ENCODE measurements at regions not wholly inside any gene's neighbourhood (a gene's known extent, or its start where the extent isn't known, plus 50 kb on each side); places are given as distances from the start of the nearest gene placed in this dataset.

GRCh38 chr7:95676691-95677090 is 80.4 kb upstream of the PDK4 start (continued):
- TF ChIP-seq, protein P1, sequence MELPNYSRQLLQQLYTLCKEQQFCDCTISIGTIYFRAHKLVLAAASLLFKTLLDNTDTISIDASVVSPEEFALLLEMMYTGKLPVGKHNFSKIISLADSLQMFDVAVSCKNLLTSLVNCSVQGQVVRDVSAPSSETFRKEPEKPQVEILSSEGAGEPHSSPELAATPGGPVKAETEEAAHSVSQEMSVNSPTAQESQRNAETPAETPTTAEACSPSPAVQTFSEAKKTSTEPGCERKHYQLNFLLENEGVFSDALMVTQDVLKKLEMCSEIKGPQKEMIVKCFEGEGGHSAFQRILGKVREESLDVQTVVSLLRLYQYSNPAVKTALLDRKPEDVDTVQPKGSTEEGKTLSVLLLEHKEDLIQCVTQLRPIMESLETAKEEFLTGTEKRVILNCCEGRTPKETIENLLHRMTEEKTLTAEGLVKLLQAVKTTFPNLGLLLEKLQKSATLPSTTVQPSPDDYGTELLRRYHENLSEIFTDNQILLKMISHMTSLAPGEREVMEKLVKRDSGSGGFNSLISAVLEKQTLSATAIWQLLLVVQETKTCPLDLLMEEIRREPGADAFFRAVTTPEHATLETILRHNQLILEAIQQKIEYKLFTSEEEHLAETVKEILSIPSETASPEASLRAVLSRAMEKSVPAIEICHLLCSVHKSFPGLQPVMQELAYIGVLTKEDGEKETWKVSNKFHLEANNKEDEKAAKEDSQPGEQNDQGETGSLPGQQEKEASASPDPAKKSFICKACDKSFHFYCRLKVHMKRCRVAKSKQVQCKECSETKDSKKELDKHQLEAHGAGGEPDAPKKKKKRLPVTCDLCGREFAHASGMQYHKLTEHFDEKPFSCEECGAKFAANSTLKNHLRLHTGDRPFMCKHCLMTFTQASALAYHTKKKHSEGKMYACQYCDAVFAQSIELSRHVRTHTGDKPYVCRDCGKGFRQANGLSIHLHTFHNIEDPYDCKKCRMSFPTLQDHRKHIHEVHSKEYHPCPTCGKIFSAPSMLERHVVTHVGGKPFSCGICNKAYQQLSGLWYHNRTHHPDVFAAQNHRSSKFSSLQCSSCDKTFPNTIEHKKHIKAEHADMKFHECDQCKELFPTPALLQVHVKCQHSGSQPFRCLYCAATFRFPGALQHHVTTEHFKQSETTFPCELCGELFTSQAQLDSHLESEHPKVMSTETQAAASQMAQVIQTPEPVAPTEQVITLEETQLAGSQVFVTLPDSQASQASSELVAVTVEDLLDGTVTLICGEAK (IDR thresholded peaks at IDR 0.05): no peak
- TF ChIP-seq, protein P1 (CRISPR knock-in tag; IDR thresholded peaks at IDR 0.05): no peak
- no peak for TF ChIP-seq ZNF224 (CRISPR knock-in tag; IDR thresholded peaks at IDR 0.05)
- TF ChIP-seq IRX3 (CRISPR knock-in tag; IDR thresholded peaks at IDR 0.05; ENCODE audit: borderline replicate concordance, low read depth): no peak
- TF ChIP-seq NR3C1 (CRISPR knock-in tag; IDR thresholded peaks at IDR 0.05): no peak
- TF ChIP-seq ZNF879 (CRISPR knock-in tag; IDR thresholded peaks at IDR 0.05): no peak
- TF ChIP-seq, protein P2, sequence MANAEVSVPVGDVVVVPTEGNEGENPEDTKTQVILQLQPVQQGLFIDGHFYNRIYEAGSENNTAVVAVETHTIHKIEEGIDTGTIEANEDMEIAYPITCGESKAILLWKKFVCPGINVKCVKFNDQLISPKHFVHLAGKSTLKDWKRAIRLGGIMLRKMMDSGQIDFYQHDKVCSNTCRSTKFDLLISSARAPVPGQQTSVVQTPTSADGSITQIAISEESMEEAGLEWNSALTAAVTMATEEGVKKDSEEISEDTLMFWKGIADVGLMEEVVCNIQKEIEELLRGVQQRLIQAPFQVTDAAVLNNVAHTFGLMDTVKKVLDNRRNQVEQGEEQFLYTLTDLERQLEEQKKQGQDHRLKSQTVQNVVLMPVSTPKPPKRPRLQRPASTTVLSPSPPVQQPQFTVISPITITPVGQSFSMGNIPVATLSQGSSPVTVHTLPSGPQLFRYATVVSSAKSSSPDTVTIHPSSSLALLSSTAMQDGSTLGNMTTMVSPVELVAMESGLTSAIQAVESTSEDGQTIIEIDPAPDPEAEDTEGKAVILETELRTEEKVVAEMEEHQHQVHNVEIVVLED (CRISPR knock-in tag; IDR thresholded peaks at IDR 0.05; ENCODE audit: borderline replicate concordance): no peak
